H1 (cell line): ENCODE measurements at regions not wholly inside any gene's neighbourhood (a gene's known extent, or its start where the extent isn't known, plus 50 kb on each side); places are given as distances from the start of the nearest gene placed in this dataset.

Source experiments
- POLR2A ChIP-seq, 2 experiments: IDR thresholded peaks; 1 replicate in 1 of 2; 2 replicates in 1 of 2; pipeline ENCODE4 v1.6.1; 2011; ENCODE audit warnings: low read depth in 2 of 2, low read length in 2 of 2, mild to moderate bottlenecking in 2 of 2; ENCODE audit errors: control extremely low read depth in 1 of 2
- SP4 ChIP-seq: IDR thresholded peaks from 2 replicates; pipeline ENCODE4 v1.6.1; 2012; ENCODE audit warnings: low read length, inconsistent platforms

- TF ChIP-seq POLR2A (IDR thresholded peaks at IDR 0.05; ENCODE audit: control extremely low read depth in 1 of 2, low read depth in 2 of 2, low read length in 2 of 2) (no peak), SP4 (no peak)
These were observed 70.1 kb upstream of the CSRP2 start (continued) for GRCh38 chr12:76948879-76949278.
